GM12865 (cell line): ENCODE measurements at regions not wholly inside any gene's neighbourhood (a gene's known extent, or its start where the extent isn't known, plus 50 kb on each side); places are given as distances from the start of the nearest gene placed in this dataset.

Experiments
- DNase-seq: peaks from one replicate; pipeline ENCODE4 v3.0.0; 2010; ENCODE audit warnings: low read depth
- H3K4me3 ChIP-seq: 2 replicates; pipeline ENCODE4 v1.5.1; 2011; ENCODE audit warnings: mild to moderate bottlenecking, low read depth, low read length, control low read depth
- TF ChIP-seq, protein P1 (sequence below): IDR thresholded peaks from 2 replicates; pipeline ENCODE4 v1.5.1; 2011; ENCODE audit warnings: low read length, control low read depth, low read depth, inconsistent platforms; ENCODE audit not compliant: insufficient read depth; ENCODE audit errors: missing control alignments

DNA sequence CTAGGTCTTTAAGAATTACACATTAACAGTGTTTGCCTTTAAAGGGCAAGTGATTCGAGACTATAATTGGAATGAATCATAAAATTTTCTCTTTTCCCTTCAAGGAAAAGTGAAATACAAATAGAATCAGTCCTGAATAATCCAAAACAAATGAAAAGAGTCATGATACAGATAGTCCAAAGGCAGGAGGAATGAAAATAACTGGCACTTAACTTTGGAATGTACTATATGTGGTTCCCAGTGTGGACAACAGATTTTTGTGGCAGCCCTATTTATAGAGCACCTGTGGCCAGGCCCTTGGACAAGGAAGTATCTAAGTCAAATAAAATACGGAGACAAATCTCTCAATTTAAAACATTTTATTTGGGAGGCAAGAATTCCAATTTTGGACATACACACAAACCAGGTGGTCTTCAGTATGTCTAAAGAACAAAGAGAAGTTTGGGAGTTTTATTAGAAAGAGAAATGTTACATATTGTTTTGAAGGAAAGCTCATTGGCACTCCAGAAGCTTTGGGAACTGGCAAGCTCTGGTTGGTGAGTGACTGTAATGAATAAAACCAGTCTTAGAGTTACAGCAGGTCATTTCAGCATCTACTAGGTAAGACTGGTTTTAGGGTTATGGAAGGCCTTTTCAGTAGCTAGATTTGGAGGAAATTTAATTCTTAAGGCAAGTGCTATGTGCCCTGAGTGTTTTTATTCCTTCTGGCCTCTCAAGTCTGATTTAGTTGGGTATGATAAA, 116.0 kb upstream of the PAM start:
- H3K4me3 ChIP-seq: no peak overlapping the region
- DNase-seq: no peak
- TF ChIP-seq, protein P1, sequence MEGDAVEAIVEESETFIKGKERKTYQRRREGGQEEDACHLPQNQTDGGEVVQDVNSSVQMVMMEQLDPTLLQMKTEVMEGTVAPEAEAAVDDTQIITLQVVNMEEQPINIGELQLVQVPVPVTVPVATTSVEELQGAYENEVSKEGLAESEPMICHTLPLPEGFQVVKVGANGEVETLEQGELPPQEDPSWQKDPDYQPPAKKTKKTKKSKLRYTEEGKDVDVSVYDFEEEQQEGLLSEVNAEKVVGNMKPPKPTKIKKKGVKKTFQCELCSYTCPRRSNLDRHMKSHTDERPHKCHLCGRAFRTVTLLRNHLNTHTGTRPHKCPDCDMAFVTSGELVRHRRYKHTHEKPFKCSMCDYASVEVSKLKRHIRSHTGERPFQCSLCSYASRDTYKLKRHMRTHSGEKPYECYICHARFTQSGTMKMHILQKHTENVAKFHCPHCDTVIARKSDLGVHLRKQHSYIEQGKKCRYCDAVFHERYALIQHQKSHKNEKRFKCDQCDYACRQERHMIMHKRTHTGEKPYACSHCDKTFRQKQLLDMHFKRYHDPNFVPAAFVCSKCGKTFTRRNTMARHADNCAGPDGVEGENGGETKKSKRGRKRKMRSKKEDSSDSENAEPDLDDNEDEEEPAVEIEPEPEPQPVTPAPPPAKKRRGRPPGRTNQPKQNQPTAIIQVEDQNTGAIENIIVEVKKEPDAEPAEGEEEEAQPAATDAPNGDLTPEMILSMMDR: no peak

DNA sequence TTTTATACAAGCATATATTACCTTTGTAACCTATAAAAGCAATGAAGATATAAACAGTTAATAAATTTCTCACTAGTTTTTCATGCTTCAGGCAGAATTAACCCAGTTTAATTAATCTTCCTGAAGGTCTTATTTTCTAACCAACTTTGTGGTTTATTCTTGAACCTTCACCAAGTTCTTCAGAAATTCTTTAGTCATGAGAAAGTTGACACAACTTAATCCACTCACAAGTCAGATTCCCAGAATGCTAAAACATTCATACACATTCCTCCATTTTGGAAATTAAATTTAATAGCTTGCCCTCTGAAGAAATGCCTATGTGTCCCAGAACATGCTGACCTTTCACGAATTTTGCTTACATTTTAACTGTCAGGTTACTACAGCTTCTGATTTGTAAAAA, 105.4 kb upstream of the PAM start:
- TF ChIP-seq, protein P1: no peak
- no peak for DNase-seq
- no peak overlapping the region for H3K4me3 ChIP-seq

DNA sequence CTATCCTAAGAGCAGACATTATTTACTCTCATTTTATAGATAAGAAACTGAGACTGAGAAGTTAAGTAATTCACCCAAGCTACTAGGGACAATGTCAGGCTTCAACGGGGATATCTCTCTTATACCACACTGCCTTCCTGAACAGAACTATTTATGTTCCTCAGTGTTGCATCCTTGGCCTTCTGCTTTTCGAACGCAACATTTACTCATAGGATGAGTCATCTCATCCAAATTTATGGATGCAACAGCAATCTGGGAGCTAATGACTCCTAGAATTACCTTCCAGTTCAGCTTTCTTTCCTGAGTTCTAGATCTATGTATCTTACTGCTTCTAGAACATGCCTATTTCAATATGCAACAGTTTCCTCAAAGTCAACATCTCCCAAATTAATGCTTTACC, 103.6 kb upstream of the PAM start:
- no peak overlapping the region for H3K4me3 ChIP-seq
- no peak for DNase-seq
- TF ChIP-seq, protein P1: no peak

DNA sequence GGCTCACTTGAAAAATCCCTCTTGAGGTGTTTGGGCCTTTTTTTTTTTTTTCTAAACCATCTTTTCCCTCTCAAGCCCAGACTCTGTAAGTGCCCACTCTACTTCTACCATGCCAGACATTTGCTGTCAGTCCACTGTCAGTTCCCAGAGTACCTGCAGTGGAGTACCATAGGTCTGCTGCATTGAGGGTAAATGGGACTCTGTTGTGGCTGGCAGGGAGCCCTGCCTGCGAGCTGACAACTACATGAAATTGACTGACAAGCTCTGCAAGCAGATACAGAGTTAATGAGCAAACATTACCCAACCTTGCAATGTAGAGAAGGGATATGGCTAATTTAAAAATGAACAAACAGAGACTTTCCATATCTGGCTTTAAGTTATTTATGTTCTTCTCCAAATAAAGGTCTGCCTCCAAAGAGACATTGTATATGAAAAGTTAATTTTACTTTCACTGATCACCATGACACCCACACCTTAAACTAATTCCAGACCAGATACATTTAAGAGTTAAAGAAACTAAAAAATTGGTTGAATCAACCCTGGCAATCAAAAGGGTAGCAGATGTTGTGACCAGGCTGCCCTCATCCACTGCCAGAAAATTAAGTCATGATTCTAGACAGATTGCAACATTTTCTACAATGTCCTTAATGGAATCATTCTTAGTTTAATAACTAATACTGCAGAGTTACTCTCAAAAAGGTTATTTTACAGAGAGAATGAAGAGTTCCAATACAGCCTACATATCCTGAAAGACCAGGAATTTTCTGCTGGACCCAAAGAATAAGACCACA, 100.4 kb upstream of the PAM start:
- no peak overlapping the region for H3K4me3 ChIP-seq
- DNase-seq: no peak
- TF ChIP-seq, protein P1: no peak

GRCh38 chr5:102659151-102659550, 96.0 kb upstream of the PAM start:
- TF ChIP-seq, protein P1: no peak
- no peak overlapping the region for H3K4me3 ChIP-seq
- no peak for DNase-seq

GRCh38 chr5:102660111-102660510, 95.0 kb upstream of the PAM start:
- H3K4me3 ChIP-seq: no peak overlapping the region
- DNase-seq: no peak
- TF ChIP-seq, protein P1: no peak
